HG02678 (cell line): ENCODE measurements at regions not wholly inside any gene's neighbourhood (a gene's known extent, or its start where the extent isn't known, plus 50 kb on each side); places are given as distances from the start of the nearest gene placed in this dataset.

Source experiments
- ATAC-seq: cut with Tn5 transposase; IDR thresholded peaks from one replicate; pipeline ENCODE4 v1.9.1; 2021; ENCODE audit warnings: mild to moderate bottlenecking, moderate library complexity; ENCODE audit not compliant: unreplicated experiment

GRCh38 chr4:130257271-130257670 lies 1161.3 kb downstream of the C4orf33 start:
- no peak for ATAC-seq

- ATAC-seq: no peak
Observed at GRCh38 chr4:130266814-130267213, 1170.9 kb downstream of the C4orf33 start.

- no peak for ATAC-seq
Observed at GRCh38 chr4:130288576-130288975, 1192.6 kb downstream of the C4orf33 start.

DNA sequence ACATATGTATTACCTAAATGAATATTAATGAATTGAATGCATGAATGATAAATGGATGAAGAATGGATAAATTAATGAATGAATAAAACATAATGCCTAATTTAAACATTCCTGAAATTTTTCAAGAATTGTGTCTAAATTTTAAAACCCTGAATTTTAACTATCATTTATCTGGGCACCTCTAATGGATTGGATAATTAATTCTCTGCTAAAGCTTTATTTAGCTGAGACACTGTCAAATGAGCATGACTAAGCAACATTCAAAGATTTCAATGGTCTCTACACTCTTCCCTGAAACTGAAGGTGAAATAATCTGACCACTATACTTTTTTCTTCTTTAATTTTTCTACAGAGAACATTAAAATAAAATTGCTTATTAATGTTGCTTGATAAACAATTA lies 1197.7 kb downstream of the C4orf33 start:
- ATAC-seq: no peak

- ATAC-seq: no peak
Observed at GRCh38 chr4:130296448-130296847, 1200.5 kb downstream of the C4orf33 start.

DNA sequence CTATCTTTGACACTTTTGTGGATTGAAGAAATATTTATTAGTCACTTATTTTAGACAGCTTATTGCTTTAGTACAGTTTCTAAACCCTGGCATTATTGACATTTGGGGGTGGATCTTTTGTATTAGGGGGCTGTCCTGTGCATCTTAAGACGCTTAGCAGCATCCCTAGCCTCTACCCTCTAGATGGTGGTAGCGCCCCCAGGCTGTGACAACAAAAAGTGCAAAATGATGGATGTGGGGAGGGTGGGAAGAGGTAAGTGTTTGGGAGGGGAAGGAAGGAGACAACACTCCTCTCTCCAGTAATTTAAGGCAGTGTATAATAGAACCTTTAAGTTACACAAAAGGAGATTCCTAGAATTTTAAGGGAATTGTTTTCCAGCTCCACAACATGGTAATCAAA lies 1210.6 kb downstream of the C4orf33 start:
- no peak for ATAC-seq

GRCh38 chr4:130309221-130309620 lies 1213.3 kb downstream of the C4orf33 start:
- no peak for ATAC-seq

- ATAC-seq: no peak
Observed at GRCh38 chr4:130322439-130322838, 1226.5 kb downstream of the C4orf33 start.

- ATAC-seq: no peak
Observed at GRCh38 chr4:130329036-130329435, 1233.1 kb downstream of the C4orf33 start.

DNA sequence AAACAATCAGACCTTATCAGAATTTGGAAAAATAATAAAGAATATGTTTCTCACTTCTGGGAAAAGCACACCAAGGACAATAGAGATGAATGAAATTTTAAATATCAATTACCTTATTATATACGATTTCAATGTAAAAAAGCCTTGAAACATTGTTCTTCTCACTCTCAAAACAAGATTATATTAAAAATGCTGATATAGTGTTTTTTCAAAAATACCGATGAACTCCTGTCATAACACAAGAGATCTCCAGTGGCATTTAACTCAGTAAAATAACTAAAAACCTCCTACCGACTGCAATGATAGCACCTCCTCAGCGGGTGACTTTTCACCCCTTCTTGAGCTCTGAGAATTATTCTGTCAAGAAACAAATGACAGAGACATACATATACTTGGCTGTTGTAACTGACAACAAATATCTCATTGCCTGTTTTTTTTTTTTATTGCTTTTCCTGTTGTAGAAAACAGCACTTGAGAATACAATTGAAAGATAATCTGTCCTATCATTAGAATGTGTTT lies 1237.3 kb downstream of the C4orf33 start:
- ATAC-seq: no peak

GRCh38 chr4:130335417-130336194 lies 1239.7 kb downstream of the C4orf33 start:
- ATAC-seq: no peak

DNA sequence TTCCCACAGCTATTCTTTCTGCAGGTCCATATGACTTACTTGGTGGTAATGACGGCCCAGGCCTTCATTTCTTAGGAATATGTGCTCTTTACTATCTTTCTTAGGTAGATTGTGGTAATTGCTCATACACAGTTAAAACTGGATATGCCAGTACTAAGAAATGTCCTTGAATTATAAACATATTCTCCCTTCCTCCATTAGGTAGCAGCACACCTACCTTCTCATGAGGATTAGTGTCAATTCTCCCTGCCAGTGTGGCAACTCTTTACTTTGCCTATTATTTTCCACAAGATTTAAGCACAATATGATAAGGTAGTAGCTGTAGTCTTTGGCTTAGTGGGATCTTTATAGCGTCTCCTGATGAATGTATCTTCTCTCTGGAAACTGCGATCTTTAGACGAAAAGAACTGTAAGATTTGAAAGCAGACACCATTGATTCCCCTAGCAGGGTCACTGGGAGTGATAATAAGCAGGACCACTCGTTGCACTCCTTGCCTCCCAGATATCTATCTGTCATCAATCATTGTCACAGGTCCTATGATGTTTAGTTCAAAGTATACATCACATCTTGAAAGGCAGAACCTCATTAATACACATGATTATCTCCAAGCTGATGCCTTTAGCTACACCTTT lies 1240.7 kb downstream of the C4orf33 start:
- ATAC-seq: peak; percentile 78

GRCh38 chr4:130338851-130339250 lies 1242.9 kb downstream of the C4orf33 start:
- ATAC-seq: no peak

DNA sequence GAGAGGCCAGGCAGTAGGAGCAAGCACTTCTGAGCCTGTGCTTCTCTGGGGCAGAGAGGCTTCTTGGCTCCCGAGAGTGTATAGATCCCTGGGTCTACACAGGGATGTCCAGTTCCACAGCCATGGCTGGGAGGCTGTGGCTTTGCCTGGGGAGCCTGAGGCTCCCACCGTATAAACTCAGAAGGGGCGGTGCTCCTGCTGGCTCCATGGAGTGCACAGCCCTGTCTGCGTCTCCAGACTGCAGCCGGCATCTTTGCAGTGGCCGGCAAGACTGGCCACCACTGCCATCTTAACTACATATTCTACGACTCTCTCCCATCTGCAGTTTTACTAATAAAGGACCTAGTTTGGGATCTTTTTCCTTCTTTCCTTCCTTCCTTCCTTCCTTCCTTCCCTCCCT lies 1253.8 kb downstream of the C4orf33 start:
- no peak for ATAC-seq

- ATAC-seq: no peak
Observed at GRCh38 chr4:130356873-130357272, 1260.9 kb downstream of the C4orf33 start.

DNA sequence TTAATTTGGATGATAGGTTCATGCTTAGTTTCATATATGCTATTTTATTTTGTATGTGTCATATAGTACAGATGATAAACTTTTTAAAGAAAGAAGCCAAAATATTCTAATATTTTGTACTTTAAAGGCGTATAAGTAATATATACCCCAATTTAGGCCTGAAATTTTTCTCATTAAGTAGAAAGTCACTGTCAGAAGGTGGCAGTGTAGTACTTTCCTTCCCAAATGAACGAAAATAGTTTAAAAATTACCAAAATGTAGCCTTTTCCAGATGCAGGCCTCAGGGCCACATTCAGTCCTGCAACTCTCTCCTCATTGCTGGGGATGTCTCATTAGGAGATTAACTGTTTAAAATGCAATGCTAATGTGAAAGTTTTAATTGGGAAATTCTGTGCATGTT lies 1263.6 kb downstream of the C4orf33 start:
- no peak for ATAC-seq

DNA sequence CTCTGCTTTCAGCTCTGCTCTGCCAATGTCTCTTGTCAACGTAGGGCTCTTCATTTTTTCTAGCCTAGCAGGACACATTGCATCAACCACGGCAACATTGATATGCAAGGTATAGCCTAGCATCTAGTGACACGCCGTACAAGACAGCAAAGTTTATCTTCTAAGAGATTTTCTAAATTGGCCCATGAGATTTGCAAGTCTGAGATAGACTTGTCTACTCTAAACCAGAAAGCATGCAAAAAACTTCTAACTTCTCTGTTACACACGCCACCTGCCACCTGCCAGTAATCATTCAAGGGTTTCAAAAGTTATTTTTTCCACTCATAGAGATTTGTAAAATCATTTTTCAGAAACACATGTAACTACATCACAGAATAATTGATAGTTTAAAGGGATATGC lies 1265.7 kb downstream of the C4orf33 start:
- no peak for ATAC-seq

- ATAC-seq: no peak
Observed at GRCh38 chr4:130368668-130369067, 1272.7 kb downstream of the C4orf33 start.

GRCh38 chr4:130393231-130393630 lies 1297.3 kb downstream of the C4orf33 start:
- no peak for ATAC-seq

- no peak for ATAC-seq
Observed at GRCh38 chr4:130393642-130394041, 1297.7 kb downstream of the C4orf33 start.

- no peak for ATAC-seq
Observed at GRCh38 chr4:130395871-130396270, 1299.9 kb downstream of the C4orf33 start.

GRCh38 chr4:130403221-130403620 lies 1307.3 kb downstream of the C4orf33 start:
- ATAC-seq: no peak
